Activated naive CD8-positive, alpha-beta T cell treated with anti-CD3 and anti-CD28 coated beads, Interleukin-2, amount 50 U/mL, for 24 hours (primary cell): ENCODE measurements at regions not wholly inside any gene's neighbourhood (a gene's known extent, or its start where the extent isn't known, plus 50 kb on each side); places are given as distances from the start of the nearest gene placed in this dataset.
A peak's percentile ranks its signal among the peaks of the same experiment; 100 is the strongest.
"Not testable (repeated sequence)": the region's sequence is repeated elsewhere in the genome, so short reads cannot be mapped to it uniquely, and the experiment has no call there.

Source experiments
- ATAC-seq: fragments of 150-1000 bp; cut with Tn5 transposase; one replicate; pipeline ENCODE4 v1.10.0; 2021
- DNase-seq: peaks from one replicate; pipeline ENCODE4 v3.0.0; 2021
- H3K27ac Mint-ChIP-seq: one replicate; pipeline ENCODE4 v1.8.0; 2021; ENCODE audit warnings: mild to moderate bottlenecking, mixed read lengths
- H3K27me3 Mint-ChIP-seq: one replicate; pipeline ENCODE4 v1.8.0; 2021; ENCODE audit warnings: mixed read lengths
- H3K36me3 Mint-ChIP-seq: one replicate; pipeline ENCODE4 v1.8.0; 2021; ENCODE audit warnings: low read depth, mixed read lengths
- H3K4me1 Mint-ChIP-seq: one replicate; pipeline ENCODE4 v1.8.0; 2021; ENCODE audit warnings: mixed read lengths
- H3K4me3 Mint-ChIP-seq: one replicate; pipeline ENCODE4 v1.8.0; 2021; ENCODE audit warnings: mild to moderate bottlenecking, moderate library complexity, mixed read lengths
- H3K9me3 Mint-ChIP-seq: one replicate; pipeline ENCODE4 v1.8.0; 2021; ENCODE audit warnings: mixed read lengths

GRCh38 chr22:27063841-27064240 is 406.5 kb downstream of the MIAT start:
- Mint-ChIP-seq H3K27me3 (peaks cover 18% of the 10 kb centered on the region), H3K9me3 (no peaks in the 10 kb centered on the region)

GRCh38 chr22:27064386-27064785 is 407.0 kb downstream of the MIAT start:
- Mint-ChIP-seq H3K4me1 (peaks cover 4% of the 10 kb centered on the region), H3K27me3 (peaks cover 24% of the 10 kb centered on the region), H3K9me3 (no peaks in the 10 kb centered on the region), H3K36me3 (no peaks in the 10 kb centered on the region), H3K27ac (no peak overlapping the region), H3K4me3 (no peak overlapping the region)
- DNase-seq: no peak
- no peak for ATAC-seq

More at GRCh38 chr22:27063841-27064240, 406.5 kb downstream of the MIAT start:
- peaks cover 4% of the 10 kb centered on the region for H3K4me1 Mint-ChIP-seq
- no peak for ATAC-seq
- no peak overlapping the region for H3K4me3 Mint-ChIP-seq
- H3K27ac Mint-ChIP-seq: no peak overlapping the region
- no peak for DNase-seq
- no peaks in the 10 kb centered on the region for H3K36me3 Mint-ChIP-seq

- Mint-ChIP-seq H3K27me3 (peaks cover 29% of the 10 kb centered on the region), H3K4me1 (peaks cover 4% of the 10 kb centered on the region), H3K36me3 (no peaks in the 10 kb centered on the region), H3K27ac (no peak overlapping the region), H3K4me3 (no peak overlapping the region), H3K9me3 (no peaks in the 10 kb centered on the region)
- no peak for ATAC-seq
- DNase-seq: no peak
Observed at GRCh38 chr22:27065279-27065678, 407.9 kb downstream of the MIAT start.

GRCh38 chr22:27066856-27067255 is 409.5 kb downstream of the MIAT start:
- Mint-ChIP-seq H3K4me1 (peaks cover 4% of the 10 kb centered on the region), H3K27me3 (peaks cover 37% of the 10 kb centered on the region), H3K4me3 (no peak overlapping the region), H3K9me3 (no peaks in the 10 kb centered on the region), H3K36me3 (no peaks in the 10 kb centered on the region), H3K27ac (no peak overlapping the region)
- no peak for ATAC-seq
- DNase-seq: no peak

GRCh38 chr22:27068121-27068520 is 410.7 kb downstream of the MIAT start:
- Mint-ChIP-seq H3K4me3 (no peak overlapping the region), H3K9me3 (no peaks in the 10 kb centered on the region), H3K4me1 (peaks cover 4% of the 10 kb centered on the region), H3K36me3 (no peaks in the 10 kb centered on the region), H3K27me3 (peaks cover 36% of the 10 kb centered on the region), H3K27ac (no peak overlapping the region)
- DNase-seq (no peak), ATAC-seq (peak; percentile 33)

- Mint-ChIP-seq H3K9me3 (no peaks in the 10 kb centered on the region), H3K36me3 (no peaks in the 10 kb centered on the region), H3K27me3 (peaks cover 37% of the 10 kb centered on the region), H3K4me3 (no peak overlapping the region), H3K4me1 (peaks cover 4% of the 10 kb centered on the region), H3K27ac (no peak overlapping the region)
- DNase-seq (no peak), ATAC-seq (no peak)
Observed at GRCh38 chr22:27070594-27070993, 413.2 kb downstream of the MIAT start.

GRCh38 chr22:27073601-27074425 is 416.4 kb downstream of the MIAT start:
- ATAC-seq (no peak), DNase-seq (no peak)
- Mint-ChIP-seq H3K27me3 (peaks cover 34% of the 10 kb centered on the region), H3K9me3 (no peaks in the 10 kb centered on the region), H3K36me3 (no peaks in the 10 kb centered on the region), H3K4me3 (no peak overlapping the region), H3K4me1 (no peaks in the 10 kb centered on the region), H3K27ac (no peak overlapping the region)

- no peaks in the 10 kb centered on the region for H3K4me1 Mint-ChIP-seq
- no peaks in the 10 kb centered on the region for H3K36me3 Mint-ChIP-seq
- no peak overlapping the region for H3K4me3 Mint-ChIP-seq
- no peak overlapping the region for H3K27ac Mint-ChIP-seq
- ATAC-seq (no peak), DNase-seq (no peak)
- no peaks in the 10 kb centered on the region for H3K9me3 Mint-ChIP-seq
- peaks cover 22% of the 10 kb centered on the region for H3K27me3 Mint-ChIP-seq
Observed at GRCh38 chr22:27075028-27075678, 417.8 kb downstream of the MIAT start.

- Mint-ChIP-seq H3K4me3 (no peak overlapping the region), H3K4me1 (no peaks in the 10 kb centered on the region), H3K27me3 (peaks cover 27% of the 10 kb centered on the region)
Observed at GRCh38 chr22:27075891-27076290, 418.5 kb downstream of the MIAT start.

GRCh38 chr22:27078064-27078463 is 420.7 kb downstream of the MIAT start:
- H3K36me3 Mint-ChIP-seq, ATAC-seq, H3K9me3 Mint-ChIP-seq, DNase-seq, H3K27ac Mint-ChIP-seq, H3K4me1 Mint-ChIP-seq, H3K4me3 Mint-ChIP-seq: not testable (repeated sequence)
- peaks cover 23% of the 10 kb centered on the region for H3K27me3 Mint-ChIP-seq

More at GRCh38 chr22:27075891-27076290, 418.5 kb downstream of the MIAT start:
- ATAC-seq (no peak), DNase-seq (no peak)
- H3K9me3 Mint-ChIP-seq: no peaks in the 10 kb centered on the region
- H3K27ac Mint-ChIP-seq: no peak overlapping the region
- H3K36me3 Mint-ChIP-seq: no peaks in the 10 kb centered on the region

- no peak for DNase-seq
- Mint-ChIP-seq H3K36me3 (no peaks in the 10 kb centered on the region), H3K4me1 (no peaks in the 10 kb centered on the region), H3K9me3 (no peaks in the 10 kb centered on the region), H3K27ac (no peak overlapping the region), H3K27me3 (peaks cover 20% of the 10 kb centered on the region), H3K4me3 (no peak overlapping the region)
- ATAC-seq: no peak
Observed at GRCh38 chr22:27080036-27080578, 422.7 kb downstream of the MIAT start.

- no peak overlapping the region for H3K4me3 Mint-ChIP-seq
- no peaks in the 10 kb centered on the region for H3K36me3 Mint-ChIP-seq
- ATAC-seq: no peak
- H3K27me3 Mint-ChIP-seq: peaks cover 21% of the 10 kb centered on the region
- no peak overlapping the region for H3K27ac Mint-ChIP-seq
- no peaks in the 10 kb centered on the region for H3K4me1 Mint-ChIP-seq
- DNase-seq: no peak
- no peaks in the 10 kb centered on the region for H3K9me3 Mint-ChIP-seq
Observed at GRCh38 chr22:27080863-27081262, 423.5 kb downstream of the MIAT start.

GRCh38 chr22:27083610-27084009 is 426.2 kb downstream of the MIAT start:
- ATAC-seq (no peak), DNase-seq (no peak)
- H3K4me3 Mint-ChIP-seq: no peak overlapping the region
- H3K9me3 Mint-ChIP-seq: no peaks in the 10 kb centered on the region
- no peak overlapping the region for H3K27ac Mint-ChIP-seq
- H3K27me3 Mint-ChIP-seq: peaks cover 26% of the 10 kb centered on the region
- H3K4me1 Mint-ChIP-seq: no peaks in the 10 kb centered on the region
- no peaks in the 10 kb centered on the region for H3K36me3 Mint-ChIP-seq

- no peak for ATAC-seq
- Mint-ChIP-seq H3K4me3 (no peak overlapping the region), H3K27me3 (peaks cover 26% of the 10 kb centered on the region), H3K9me3 (no peaks in the 10 kb centered on the region), H3K4me1 (no peaks in the 10 kb centered on the region), H3K36me3 (no peaks in the 10 kb centered on the region), H3K27ac (no peak overlapping the region)
- DNase-seq: no peak
Observed at GRCh38 chr22:27084130-27084529, 426.7 kb downstream of the MIAT start.
